A204.1 (cell line): ENCODE measurements at regions not wholly inside any gene's neighbourhood (a gene's known extent, or its start where the extent isn't known, plus 50 kb on each side); places are given as distances from the start of the nearest gene placed in this dataset.
"Not testable (repeated sequence)": the region's sequence is repeated elsewhere in the genome, so short reads cannot be mapped to it uniquely, and the experiment has no call there.

Experiments used
- FAIRE-seq: peaks from 2 replicates; lab custom pipeline; 2012; peaks lifted over from hg19 to GRCh38; lab: Jason Lieb, UNC

DNA sequence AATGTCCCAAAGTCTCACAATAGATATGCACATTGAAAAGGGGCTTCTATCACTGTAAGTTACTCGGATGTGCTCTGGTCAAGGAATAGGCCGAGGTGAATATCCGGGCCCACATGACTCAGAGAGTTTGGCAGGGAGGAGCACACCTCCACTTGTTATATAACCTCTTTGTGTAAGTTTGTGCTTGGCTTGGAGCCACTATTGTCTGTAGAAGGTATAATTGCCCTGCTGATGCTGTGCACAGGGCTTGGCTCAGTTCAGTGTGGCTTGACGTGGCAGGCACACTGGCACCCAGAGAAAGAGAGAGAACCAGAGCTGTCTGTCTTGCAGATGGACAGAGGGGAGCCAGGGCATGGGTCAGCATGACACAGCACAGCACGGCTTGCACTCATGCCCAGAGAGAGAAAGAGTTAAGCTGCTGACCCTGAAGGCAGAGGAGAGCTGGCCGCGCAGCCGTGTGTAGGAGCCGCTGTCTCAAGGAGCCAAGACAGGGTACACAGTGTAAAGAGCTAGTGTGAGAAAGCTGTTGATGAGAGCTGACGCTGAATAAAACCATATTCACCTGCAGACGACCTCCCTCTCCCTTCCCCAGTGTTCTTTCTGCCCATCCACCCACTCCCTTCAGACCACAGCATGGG lies 482.5 kb downstream of the C6orf118 start:
- FAIRE-seq = no peak

DNA sequence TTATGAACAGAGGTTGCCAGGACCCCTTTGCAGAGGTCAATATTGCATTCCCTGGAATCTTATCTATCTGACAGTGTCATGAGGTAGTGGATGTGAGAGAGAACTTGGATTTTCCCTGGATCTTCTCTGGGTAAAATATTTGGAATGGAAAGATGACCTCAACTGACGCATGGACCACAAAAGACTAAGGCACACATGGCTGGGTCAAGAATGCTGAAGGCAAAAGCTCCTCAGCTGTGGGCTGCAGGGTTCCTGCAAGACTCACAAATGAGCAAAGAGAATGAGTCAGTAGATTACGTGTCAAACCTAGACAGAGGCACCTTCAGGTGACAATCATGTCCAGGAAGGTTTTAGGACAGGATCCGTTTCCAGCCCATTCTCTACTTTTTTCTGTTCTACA lies 484.0 kb downstream of the C6orf118 start:
- no peak for FAIRE-seq

DNA sequence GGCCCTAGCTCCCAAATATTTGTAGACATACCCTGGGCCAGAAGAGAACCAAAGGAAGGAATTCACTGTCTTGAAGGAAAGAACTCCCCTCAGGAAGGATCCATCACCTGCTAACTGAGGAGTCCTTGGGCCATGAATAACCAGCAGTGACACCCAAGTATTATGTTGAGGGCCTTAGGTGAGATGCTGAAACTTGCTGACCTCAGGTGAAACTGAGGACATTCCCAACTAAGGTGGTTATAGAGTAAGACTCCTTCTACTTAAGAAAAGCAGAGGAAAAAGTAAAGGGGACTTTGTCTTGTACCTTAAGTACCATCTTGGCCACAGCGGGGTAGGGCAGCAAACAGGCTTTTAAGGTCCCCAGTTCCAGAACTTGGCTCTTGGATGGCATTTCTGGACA lies 491.7 kb downstream of the C6orf118 start:
- FAIRE-seq = no peak

DNA sequence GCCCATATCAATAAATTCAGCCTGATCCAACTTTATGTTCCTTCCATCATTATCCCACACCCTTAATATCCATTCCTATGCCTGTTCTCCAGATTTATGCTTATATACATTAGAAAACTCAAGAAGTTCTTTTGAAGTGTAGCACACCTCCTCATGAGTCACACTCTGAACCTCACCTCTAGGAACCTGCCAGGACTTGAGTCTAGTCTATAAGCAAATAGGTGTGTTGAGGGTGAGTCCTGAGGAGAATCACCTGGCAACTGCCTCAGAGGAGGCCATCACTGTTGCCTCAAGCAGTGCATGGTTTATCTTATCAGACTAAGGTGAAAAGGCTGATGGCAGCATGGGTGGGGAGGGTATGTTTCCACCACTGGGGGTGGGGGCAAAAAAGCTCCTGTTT lies 496.7 kb downstream of the C6orf118 start:
- no peak for FAIRE-seq

DNA sequence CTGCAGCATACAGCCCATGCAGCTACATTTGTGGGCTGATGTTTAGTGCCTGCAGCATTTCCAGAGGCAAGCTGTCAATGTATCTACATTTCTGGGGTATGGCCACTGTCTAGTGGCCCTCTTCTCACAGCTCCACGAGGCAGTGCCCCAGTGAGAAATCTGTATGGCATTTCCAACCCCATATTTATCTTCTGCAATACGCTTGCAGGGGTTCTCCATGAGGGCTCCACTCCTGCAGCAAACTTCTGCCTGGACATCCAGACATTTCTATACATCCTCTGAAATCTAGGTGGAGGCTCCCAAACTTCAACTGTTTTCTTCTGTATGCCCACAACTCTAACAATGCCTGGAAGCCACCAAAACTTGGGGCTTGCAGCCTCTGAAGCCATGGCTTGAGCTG lies 502.3 kb downstream of the C6orf118 start:
- FAIRE-seq = no peak

DNA sequence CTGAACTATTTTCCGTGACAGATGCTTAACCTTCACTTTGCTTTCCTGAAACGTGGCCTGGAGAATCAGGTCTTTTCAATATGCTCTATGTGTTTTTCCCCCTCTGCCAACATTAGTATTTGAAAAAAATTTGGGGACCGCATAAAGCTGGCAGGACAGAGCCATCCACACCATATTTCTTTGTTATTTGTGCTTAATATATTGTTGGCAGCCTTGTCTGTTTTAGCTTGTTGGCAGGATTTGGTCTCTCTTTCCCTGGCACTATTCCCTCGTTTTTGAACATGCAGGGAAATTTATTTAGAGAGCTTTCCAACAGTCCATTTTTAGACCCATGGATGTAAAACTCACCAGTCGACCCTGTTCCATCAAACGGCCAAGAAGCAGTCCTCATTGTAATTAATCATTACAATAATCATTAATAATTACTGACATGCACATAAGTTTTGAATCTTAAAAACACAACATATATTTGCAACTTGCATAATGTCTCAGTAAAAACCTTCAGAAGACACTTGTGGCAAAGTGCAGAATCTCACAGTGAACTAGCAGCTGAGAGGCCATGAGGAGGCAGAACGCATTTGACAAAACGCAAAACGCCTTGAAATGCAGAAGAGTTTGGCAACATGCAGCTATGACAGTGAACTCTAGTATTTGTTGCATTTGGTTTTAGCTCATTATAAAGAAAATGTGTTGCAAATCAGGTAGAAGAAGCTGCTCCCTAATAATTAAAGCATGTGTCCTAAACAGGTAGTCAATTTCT lies 514.2 kb downstream of the C6orf118 start:
- no peak for FAIRE-seq

DNA sequence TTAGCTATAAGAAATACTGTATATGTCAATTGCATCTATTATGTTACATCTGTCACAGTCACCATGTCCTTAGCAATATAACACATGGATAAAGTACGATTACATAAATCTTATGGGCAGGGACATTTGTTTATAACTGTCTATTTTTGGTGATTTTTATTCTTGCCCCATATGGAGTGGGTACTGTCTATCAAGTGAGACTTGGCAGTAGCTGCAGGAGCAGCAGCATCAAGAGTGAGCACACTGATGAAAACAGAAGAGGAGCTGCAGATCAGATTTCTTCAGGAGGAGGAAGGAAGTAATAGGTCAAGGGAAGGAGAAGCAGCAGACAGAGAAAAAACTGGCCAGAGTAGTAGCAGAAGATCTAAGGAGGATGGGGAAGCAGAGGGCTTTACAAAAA lies 516.7 kb downstream of the C6orf118 start:
- no peak for FAIRE-seq

DNA sequence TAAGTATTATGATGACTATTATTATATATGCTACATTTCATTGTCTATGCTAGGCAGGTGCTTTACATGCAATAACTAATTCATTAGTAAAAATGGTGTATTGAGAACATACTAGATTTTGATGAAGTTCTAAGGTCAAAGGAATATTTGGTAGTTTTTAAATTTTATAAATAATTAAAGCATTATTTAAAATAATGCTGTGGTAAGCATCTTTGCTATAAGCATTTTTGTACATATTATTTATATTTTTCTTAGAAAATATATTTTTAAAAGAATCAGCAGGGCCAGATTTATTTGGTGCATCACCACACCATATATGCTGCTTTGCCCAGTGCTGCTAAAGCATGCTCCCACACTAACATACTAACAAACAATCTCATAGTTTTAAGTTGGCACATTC lies 517.9 kb downstream of the C6orf118 start:
- FAIRE-seq = peak; percentile 55

DNA sequence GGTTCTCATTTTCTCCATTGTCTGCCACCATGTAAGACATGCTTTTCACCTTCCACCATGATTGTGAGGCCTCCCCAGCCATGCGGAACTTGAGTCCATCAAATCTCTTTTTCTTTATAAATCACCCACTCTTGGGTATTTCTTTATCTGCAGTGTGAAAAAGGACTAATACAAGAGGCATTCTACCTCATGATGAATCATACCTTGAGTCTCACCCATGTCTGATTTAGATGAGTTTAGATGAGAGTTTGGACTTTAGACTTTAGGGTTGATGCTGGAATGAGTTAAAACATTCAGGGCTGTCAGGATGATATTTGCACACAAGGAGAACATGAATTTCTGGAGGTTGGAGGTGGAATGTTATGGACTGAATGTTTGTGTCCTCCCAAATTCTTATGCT lies 545.6 kb downstream of the C6orf118 start:
- no peak for FAIRE-seq

DNA sequence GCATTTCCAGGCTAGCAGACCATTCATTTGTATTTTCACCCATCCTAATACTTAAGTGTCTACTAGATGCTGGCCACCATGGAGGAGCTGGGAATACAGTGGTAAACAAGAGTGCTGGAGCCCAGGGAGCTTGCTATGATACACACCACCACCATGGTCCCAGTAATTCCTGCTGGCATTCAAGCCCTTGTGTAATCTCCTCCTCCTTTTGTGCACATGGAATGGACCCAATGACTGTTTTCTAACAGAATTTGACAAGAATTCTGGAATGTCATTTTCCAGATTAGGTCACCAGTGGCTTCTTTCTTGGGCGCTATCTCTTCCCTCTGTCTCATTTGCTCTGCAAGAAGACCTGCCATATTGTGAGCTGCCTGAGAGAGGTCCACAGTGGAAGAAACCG lies 552.0 kb downstream of the C6orf118 start:
- FAIRE-seq = no peak

DNA sequence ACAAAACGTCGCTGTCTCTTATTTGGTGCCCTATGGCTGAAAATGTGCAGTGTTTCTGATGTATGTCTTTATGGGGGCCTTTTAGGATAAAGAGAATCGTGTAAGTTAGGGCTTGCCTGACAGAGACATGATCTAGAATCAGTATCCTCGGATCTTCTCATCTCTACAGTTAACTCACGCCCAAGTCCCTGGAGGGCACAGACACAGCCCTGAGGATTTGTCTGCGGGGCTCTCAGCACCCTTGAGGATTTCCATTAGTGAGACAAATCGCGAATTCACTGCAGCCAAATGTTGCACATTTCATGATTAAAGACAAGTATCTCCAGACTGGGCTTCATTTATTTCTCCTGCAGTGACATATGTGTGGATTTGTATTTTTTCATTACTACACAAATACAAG lies 552.7 kb downstream of the C6orf118 start:
- FAIRE-seq = no peak

DNA sequence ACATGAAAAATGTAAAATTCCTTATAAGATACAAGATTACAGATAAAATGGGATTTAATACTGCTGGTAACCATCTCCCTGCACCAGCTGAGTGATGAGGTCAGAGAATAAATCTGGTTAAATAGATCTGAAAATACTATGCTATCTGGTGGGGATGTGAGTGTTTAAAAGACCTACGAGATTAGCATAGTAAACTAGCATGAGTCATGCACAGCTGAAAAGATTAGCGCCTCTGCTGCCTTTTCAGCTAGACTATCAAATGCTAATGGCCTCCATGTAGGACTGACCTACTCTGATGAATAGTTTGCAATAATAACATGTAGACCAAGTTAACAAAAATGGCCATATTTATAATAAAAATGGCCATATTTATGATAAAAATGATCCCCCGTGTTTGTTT lies 553.3 kb downstream of the C6orf118 start:
- FAIRE-seq = no peak

DNA sequence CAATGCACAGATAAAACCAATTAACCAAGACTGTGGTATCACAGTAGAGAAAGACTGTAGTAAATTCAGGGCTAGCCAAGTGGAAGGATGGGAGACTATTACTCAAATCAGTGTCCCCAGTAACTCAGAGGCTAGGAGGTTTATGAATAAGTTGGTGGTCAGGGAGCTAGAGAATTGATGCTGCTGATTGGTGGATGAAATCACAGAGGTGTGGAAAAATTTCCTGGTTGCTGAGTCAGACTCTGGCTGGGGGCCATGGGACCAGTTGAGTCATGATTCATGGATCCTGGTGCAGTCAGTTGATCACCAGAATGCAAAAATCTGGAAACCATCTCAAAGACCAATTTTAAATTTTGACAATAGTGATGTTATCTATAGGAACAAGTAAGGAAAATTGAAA lies 555.9 kb downstream of the C6orf118 start:
- no peak for FAIRE-seq

DNA sequence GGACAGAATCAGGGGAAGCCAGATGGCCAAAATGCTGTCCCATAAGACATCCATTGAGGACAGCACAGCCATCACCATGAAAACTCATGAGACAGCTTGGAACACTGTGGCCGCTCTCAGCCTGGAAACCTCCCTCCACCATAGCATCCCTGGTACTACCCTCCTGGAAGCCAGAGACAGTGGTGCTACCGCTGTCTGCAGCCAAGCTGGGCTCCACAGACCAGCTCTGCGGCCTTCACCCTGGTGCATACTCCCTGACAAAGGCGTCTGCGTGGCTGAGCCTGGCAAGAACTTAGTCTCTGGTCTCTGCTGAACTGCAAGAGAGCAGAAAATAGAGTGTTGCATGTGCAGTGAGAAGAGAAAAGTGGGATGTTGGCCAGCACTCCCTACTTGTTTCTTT lies 558.0 kb downstream of the C6orf118 start:
- no peak for FAIRE-seq

DNA sequence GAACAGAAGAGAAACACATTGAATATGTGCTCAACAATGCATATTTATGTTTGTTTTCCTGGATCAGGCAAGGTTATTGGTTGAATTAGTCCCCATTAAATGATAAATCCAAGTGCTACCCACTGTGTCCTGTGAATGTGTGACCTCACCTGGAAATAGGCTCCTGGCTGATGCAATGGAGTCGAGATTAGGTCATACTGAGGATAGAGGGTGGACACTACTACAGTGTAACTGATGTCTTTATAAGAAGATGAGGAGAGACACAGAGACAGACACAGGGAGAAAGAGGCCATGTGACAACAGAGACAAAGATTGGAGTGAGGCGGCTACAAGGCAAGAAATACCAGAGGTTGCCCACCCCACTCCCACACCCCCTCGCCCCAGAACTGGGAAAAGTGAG lies 559.3 kb downstream of the C6orf118 start:
- FAIRE-seq = no peak

DNA sequence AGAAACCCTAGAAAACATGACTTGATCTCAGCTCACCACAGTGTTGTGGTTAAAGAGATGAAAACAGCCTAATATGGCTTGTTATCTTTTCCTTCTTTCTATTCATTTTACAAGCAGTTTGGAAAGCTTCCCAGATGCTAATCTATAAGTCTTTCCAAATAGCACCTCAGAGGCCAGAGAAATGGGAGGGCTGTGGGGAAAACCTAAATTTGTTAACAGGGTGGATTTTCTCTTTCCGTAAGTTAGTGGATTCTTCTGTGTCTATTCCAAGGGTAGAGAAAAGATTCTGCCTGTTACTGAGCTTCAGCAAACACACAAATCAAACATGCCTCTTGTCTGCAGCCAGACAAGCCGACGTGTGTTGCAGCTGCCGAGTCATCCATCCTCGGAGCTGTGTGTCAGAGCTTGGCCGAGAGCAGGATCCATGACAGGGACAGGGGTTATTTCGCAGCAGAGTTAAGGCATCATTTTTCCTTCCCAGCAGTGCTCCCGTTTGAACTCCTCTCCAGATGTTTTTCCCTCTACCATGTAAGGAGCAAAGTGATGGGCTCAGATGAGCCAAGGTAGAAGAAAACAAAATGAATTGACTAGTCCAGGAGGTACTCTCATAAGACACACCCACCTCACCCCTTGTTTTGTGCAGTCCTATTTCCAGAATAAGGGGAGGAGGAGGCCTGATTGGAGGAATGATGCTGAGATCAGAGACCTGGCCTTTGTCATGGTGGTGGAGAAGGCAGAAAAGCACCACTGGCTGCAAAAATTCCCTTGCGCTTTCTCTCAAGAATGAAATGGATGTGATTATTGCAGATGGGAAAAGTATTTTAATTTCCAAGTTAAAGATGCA lies 560.0 kb downstream of the C6orf118 start:
- no peak for FAIRE-seq

DNA sequence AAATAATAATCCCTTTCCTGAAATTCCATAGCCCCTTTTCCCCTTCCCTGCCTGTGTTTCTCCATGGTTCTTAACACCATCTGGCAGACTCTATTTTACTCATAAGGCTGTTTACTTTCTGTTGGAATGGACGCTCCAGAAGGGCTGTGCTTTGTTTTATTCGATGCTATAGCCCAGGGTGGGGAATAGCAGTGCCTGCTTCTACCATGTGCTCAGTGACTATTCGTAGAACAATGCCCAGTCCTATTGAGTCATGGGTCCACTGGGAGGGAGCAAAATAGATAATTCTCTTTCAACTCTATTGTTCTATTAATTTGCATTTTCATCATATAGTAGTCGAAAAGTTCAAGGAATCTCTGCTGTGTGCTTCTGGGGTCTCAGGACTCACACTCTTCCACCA lies 565.1 kb downstream of the C6orf118 start:
- FAIRE-seq = no peak

DNA sequence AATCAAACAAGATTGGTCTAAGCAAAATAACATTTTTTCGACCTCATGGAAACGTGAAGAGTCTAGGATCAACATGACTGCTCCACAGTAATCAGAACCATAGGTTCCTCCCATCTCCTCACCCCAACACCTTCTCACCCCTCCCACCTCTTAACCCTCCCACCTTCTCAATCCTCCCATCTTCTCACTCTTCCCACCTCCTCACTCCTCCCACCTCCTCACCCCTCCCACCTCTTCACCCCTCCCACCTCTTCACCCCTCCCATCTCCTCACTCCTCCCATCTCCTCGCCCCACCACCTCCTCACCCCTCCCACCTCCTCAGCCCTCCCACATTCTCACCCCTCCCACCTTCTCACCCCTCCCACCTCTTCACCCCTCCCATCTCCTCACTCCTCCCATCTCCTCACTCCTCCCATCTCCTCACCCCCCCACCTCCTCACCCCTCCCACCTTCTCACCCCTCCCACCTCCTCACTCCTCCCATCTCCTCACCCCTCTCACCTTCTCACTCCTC lies 567.4 kb downstream of the C6orf118 start:
- no peak for FAIRE-seq

DNA sequence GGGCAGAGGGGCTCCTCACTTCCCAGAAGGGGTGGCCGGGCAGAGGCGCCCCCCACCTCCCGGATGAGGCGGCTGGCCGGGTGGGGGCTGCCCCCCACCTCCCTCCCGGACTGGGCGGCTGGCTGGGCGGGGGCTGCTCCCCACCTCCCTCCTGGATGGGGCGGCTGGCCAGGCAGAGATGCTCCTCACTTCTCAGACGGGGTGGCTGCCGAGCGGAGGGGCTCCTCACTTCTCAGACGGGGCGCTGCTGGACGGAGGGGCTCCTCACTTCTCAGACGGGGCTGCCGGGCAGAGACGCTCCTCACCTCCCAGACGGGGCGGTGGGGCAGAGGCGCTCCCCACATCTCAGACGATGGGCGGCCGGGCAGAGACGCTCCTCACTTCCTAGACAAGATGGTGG lies 573.3 kb downstream of the C6orf118 start:
- FAIRE-seq = not testable (repeated sequence)

DNA sequence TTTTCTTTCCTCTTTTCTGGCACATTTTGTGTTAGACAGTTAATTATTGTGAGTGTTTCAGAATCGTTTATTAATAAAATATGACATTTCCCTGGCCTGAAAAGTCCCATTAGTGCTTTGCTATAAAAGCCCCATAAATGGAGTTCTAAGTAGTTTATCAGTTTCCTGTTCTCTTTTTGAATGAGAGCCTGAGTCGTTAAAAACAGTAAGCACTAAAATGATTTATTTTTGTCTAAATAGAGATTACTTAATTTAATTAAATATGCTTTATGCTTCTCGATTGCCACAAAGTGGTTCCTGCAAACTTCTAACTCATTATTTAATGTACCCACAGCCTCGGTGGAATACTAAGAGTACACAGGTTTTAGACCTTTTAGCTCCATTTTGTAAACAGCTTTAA lies 577.9 kb downstream of the C6orf118 start:
- no peak for FAIRE-seq

DNA sequence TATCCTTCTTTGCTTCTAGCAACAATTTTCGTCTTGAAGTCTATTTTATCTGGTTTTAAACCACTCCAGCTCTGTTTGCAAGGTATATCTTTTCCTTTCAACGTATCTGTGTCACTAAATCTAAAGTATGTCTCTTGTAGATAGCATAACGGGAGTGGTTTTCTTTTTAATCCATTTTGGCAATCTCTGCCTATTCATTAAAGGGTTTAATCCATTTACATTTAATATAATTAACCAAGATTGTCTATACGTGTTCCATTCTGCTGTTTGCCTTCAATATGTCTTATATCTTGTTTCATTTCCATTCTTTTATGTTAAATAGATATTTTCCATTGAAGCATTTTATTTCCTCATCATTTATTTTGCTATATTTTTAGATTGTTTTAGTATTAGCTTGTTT lies 587.9 kb downstream of the C6orf118 start:
- FAIRE-seq = no peak

DNA sequence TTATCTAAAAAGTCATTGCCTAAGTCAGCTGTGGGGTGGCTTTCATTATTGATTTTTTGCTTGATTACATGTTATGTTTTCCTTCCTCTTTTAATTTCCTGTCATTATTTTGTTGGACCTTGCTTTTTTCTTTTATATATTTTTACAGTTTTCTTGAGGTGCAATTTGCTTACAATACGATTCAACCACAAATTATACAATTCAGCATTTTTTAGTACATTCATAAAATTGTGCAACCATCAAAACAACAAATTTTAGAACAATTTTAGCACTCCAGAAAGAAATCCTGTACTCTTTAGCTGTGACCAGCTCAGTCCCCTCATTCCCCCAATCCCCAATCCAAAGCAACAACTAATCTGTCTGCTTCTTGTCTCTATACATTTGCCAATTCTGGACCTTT lies 608.9 kb downstream of the C6orf118 start:
- FAIRE-seq = no peak

DNA sequence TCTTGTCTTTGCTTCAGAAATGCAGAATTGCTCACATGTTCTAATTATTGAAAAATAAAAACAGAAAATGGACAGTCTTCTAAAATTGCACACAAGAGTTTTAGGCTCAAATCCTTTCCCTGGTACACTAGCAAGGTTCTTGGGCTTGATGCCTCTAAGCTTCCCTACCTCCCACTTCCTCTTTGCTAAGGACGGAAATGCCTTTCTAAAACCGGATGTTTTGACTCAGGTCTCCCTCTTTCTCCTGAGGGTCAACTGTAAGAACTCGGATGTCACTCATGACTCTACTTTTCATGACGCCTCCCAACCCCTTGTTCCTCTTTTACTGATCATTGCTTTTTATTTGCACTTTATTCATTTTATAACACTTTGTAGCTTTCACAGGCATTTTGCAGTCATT lies 613.5 kb downstream of the C6orf118 start:
- no peak for FAIRE-seq
